Neutrophil (primary cell): ENCODE measurements at regions not wholly inside any gene's neighbourhood (a gene's known extent, or its start where the extent isn't known, plus 50 kb on each side); places are given as distances from the start of the nearest gene placed in this dataset.

Source experiments
- H3K27ac ChIP-seq: fragments of 200-600 bp; sonication (generic); 2 replicates; pipeline ENCODE4 v1.5.1; 2016; ENCODE audit warnings: mild to moderate bottlenecking, moderate library complexity
- H3K27me3 ChIP-seq: fragments of 200-600 bp; sonication (generic); 2 replicates; pipeline ENCODE4 v1.6.0; 2016; ENCODE audit warnings: mild to moderate bottlenecking
- H3K36me3 ChIP-seq: fragments of 200-600 bp; sonication (generic); 2 replicates; pipeline ENCODE4 v1.5.1; 2017
- H3K4me1 ChIP-seq, 2 experiments: fragments of 200-600 bp in 1 of 2; sonication (generic) in 1 of 2; 1 replicate in 1 of 2; 2 replicates in 1 of 2; pipeline versions ENCODE4 v1.5.1 to v1.6.1; 2013 to 2016; ENCODE audit warnings: low read depth in 1 of 2, low read length in 1 of 2, mild to moderate bottlenecking in 1 of 2, moderate library complexity in 1 of 2; ENCODE audit not compliant: control insufficient read depth in 1 of 2, insufficient read depth in 1 of 2
- H3K4me3 ChIP-seq, 2 experiments: fragments of 200-600 bp in 1 of 2; sonication (generic) in 1 of 2; 1 replicate in 1 of 2; 2 replicates in 1 of 2; pipeline ENCODE4 v1.5.1; 2013 to 2016; ENCODE audit warnings: low read depth in 1 of 2, low read length in 1 of 2, mild to moderate bottlenecking in 1 of 2, moderate library complexity in 1 of 2
- H3K9me3 ChIP-seq: fragments of 200-600 bp; sonication (generic); 2 replicates; pipeline ENCODE4 v1.5.1; 2016
- TF ChIP-seq, protein P1 (sequence below): fragments of 200-600 bp; sonication (generic); IDR thresholded peaks from 2 replicates; pipeline ENCODE4 v1.5.1; 2016; ENCODE audit warnings: antibody characterized with exemption

DNA sequence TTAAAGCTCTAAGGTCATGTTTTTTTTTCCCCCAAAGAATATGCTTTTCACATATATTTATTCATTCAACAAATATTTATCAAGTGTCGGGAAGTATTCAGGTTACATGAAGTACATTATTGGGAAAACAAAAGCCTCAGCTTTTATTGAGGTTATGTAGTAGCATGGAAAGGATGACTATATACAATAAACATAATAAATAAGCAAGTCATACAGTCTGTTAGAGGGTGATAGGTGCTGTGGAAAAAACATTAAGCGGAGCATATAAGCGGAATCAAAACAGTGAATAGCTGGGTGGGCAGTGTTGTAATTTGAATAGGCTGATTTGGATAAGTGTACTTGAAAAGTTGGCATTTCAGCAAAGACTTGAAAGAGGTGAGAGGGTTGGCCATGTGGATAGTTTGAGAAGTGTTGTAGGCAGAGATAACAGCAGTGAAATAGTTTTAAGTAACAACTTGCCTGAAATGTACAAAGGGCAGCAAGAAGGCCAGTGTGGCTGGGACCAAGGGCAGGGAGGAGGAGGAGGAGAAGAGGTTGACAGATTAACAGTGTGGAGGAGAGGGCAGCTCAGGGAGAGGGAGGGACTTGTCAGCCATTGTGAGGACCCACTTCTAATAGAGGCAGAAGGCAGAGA, 558.7 kb downstream of the SPRY1 start:
- no peaks in the 10 kb centered on the region for H3K27me3 ChIP-seq
- H3K9me3 ChIP-seq: no peaks in the 10 kb centered on the region
- H3K4me3 ChIP-seq: no peak overlapping the region
- no peaks in the 10 kb centered on the region for H3K4me1 ChIP-seq
- no peaks in the 10 kb centered on the region for H3K36me3 ChIP-seq
- TF ChIP-seq, protein P1, sequence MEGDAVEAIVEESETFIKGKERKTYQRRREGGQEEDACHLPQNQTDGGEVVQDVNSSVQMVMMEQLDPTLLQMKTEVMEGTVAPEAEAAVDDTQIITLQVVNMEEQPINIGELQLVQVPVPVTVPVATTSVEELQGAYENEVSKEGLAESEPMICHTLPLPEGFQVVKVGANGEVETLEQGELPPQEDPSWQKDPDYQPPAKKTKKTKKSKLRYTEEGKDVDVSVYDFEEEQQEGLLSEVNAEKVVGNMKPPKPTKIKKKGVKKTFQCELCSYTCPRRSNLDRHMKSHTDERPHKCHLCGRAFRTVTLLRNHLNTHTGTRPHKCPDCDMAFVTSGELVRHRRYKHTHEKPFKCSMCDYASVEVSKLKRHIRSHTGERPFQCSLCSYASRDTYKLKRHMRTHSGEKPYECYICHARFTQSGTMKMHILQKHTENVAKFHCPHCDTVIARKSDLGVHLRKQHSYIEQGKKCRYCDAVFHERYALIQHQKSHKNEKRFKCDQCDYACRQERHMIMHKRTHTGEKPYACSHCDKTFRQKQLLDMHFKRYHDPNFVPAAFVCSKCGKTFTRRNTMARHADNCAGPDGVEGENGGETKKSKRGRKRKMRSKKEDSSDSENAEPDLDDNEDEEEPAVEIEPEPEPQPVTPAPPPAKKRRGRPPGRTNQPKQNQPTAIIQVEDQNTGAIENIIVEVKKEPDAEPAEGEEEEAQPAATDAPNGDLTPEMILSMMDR: no peak
- H3K27ac ChIP-seq: no peak overlapping the region

- Histone ChIP-seq H3K4me1 (no peaks in the 10 kb centered on the region), H3K27me3 (no peaks in the 10 kb centered on the region), H3K27ac (no peak overlapping the region), H3K36me3 (no peaks in the 10 kb centered on the region), H3K4me3 (no peak overlapping the region), H3K9me3 (no peaks in the 10 kb centered on the region)
- TF ChIP-seq, protein P1: no peak
Measured at GRCh38 chr4:123956204-123956603, 559.6 kb downstream of the SPRY1 start.

DNA sequence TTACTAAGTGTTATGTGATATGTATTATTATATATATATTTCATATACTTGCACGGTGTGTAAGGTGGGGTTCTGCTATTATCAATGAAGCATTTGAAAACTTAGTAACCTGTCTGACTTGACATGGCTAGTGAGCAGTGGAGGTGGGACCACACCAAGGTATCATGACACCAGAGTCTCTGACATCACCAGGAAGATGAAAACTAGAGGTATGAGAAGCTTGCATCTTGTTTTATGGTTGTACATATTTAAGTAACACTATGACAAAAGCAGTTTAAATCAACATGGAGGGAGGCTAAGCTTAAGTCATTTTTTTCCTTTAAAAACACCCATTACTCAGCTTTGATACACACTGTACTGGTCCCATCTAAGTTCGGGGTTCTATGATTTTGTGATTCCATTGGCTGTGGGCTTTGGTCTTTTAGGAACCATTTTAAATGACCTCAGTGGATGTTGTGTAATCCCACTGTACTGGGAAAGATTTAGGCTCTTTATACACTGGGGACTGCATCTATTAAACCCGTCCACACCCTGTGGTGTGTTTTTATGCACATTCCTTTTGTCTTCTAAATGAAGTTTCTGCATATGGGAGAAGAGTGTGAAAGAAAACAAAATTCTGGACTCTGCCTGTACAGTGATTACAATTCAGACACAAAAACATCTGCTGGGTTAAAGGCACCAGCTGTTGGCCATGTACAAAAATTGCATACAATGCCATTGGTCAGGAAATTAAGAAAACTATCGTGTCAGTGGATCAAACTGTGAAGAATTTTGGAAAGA, 570.6 kb downstream of the SPRY1 start:
- Histone ChIP-seq H3K36me3 (no peaks in the 10 kb centered on the region), H3K4me1 (no peaks in the 10 kb centered on the region), H3K9me3 (no peaks in the 10 kb centered on the region), H3K4me3 (no peak overlapping the region), H3K27ac (no peak overlapping the region), H3K27me3 (no peaks in the 10 kb centered on the region)
- TF ChIP-seq, protein P1: no peak

DNA sequence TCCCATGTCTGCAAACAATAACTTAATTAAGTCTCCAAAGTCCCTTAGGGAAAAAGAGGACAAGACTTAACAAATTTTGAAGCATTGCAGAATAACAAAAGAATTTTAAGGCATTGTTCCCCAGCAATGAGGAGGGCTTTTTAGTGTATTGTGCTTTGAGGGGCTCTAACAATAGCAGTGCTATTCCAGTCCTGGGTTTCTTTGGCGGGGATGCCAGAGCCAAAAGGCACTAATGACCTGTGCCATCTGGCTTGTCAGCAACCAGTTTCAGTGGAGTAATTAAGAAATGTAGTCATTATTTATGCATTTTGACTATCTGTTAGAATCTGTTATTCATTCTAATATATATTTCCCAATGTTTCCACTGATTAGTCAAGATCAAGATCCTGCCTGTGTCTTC, 575.4 kb downstream of the SPRY1 start:
- no peak overlapping the region for H3K4me3 ChIP-seq
- no peaks in the 10 kb centered on the region for H3K4me1 ChIP-seq
- no peaks in the 10 kb centered on the region for H3K36me3 ChIP-seq
- TF ChIP-seq, protein P1: no peak
- H3K27me3 ChIP-seq: no peaks in the 10 kb centered on the region
- no peak overlapping the region for H3K27ac ChIP-seq
- no peaks in the 10 kb centered on the region for H3K9me3 ChIP-seq

DNA sequence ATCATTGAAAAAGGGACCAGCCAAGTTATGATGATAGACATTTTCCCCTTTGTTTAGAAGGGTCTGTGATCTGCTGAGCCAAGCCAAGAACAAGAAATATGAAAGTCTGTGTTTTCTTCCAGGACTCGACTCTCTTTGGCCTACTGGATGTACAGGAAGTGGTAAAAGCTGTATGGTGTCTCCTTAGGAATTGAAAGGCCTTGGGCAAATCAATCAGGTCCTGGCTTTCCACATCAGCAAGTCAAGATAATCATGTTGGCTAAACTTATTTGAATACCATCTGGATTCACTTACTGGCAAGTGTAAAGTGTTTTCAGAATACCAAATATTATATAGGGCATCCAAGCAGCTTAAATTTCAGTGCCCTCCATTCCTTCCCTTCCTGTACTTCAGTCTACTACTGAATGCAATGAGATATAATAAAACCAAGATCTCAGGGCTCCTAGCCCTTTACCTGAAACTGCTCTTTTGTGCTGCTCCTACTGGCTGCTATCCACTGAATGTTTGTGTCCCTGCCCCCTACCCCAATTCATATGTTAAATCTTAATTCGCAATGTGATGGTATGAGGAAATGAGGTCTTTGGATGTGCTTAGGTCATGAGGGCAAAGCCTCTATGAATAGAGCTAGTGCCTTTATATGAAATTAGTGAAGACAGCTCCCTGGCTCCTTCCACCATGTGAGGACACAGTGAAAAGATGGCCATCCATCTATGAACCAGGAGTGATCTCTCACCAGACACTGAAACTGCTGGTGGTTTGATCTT, 578.0 kb downstream of the SPRY1 start:
- no peaks in the 10 kb centered on the region for H3K4me1 ChIP-seq
- TF ChIP-seq, protein P1: no peak
- H3K4me3 ChIP-seq: no peak overlapping the region
- H3K27me3 ChIP-seq: no peaks in the 10 kb centered on the region
- H3K36me3 ChIP-seq: no peaks in the 10 kb centered on the region
- no peak overlapping the region for H3K27ac ChIP-seq
- H3K9me3 ChIP-seq: no peaks in the 10 kb centered on the region
